Body of pancreas (tissue), 4 donors: ENCODE measurements at regions not wholly inside any gene's neighbourhood (a gene's known extent, or its start where the extent isn't known, plus 50 kb on each side); places are given as distances from the start of the nearest gene placed in this dataset.

Source experiments
- CTCF ChIP-seq, 7 experiments: fragments of 450-650 bp in 4 of 7; fragments of 200-600 bp in 3 of 7; sonication (generic) in 3 of 7; IDR thresholded peaks; one replicate each; pipeline ENCODE4 v1.5.1; 2016 to 2019; ENCODE audit warnings: antibody characterized with exemption in 7 of 7
- POLR2A ChIP-seq, 3 donors: fragments of 450-650 bp; IDR thresholded peaks; one replicate each; pipeline ENCODE4 v1.6.1; 2016; ENCODE audit warnings: antibody characterized with exemption in 3 of 3, mild to moderate bottlenecking in 2 of 3

- TF ChIP-seq CTCF (IDR thresholded peaks at IDR 0.05), result no peak
- no peak for TF ChIP-seq POLR2A (IDR thresholded peaks at IDR 0.05)
Observed at GRCh38 chrX:77070202-77070918, 376.8 kb upstream of the FGF16 start.
